GM19455 (cell line): ENCODE measurements at regions not wholly inside any gene's neighbourhood (a gene's known extent, or its start where the extent isn't known, plus 50 kb on each side); places are given as distances from the start of the nearest gene placed in this dataset.
"Not testable (repeated sequence)": the region's sequence is repeated elsewhere in the genome, so short reads cannot be mapped to it uniquely, and the experiment has no call there.

Source experiments
- ATAC-seq: cut with Tn5 transposase; IDR thresholded peaks from one replicate; pipeline ENCODE4 v1.9.1; 2021; ENCODE audit not compliant: unreplicated experiment

GRCh38 chr2:201946746-201947145 is 86.9 kb upstream of the FZD7 start:
- not testable (repeated sequence) for ATAC-seq

- ATAC-seq = no peak
Observed at GRCh38 chr2:201947287-201947686, 86.4 kb upstream of the FZD7 start.

- no peak for ATAC-seq
Observed at GRCh38 chr2:201949181-201949926, 84.3 kb upstream of the FZD7 start.

- no peak for ATAC-seq
Observed at GRCh38 chr2:201949927-201950246, 83.8 kb upstream of the FZD7 start.

- no peak for ATAC-seq
Observed at GRCh38 chr2:201950606-201951005, 83.0 kb upstream of the FZD7 start.

- ATAC-seq = no peak
Observed at GRCh38 chr2:201952187-201952586, 81.5 kb upstream of the FZD7 start.

- ATAC-seq = no peak
Observed at GRCh38 chr2:201953396-201953795, 80.3 kb upstream of the FZD7 start.

- no peak for ATAC-seq
Observed at GRCh38 chr2:201953880-201954279, 79.8 kb upstream of the FZD7 start.

GRCh38 chr2:201955231-201955630 is 78.4 kb upstream of the FZD7 start:
- ATAC-seq = no peak

- ATAC-seq = no peak
Observed at GRCh38 chr2:201955702-201956141, 77.9 kb upstream of the FZD7 start.

- no peak for ATAC-seq
Observed at GRCh38 chr2:201956361-201956760, 77.3 kb upstream of the FZD7 start.

GRCh38 chr2:201957091-201957490 is 76.6 kb upstream of the FZD7 start:
- ATAC-seq = no peak

- no peak for ATAC-seq
Observed at GRCh38 chr2:201959198-201959597, 74.5 kb upstream of the FZD7 start.

GRCh38 chr2:201959626-201960025 is 74.0 kb upstream of the FZD7 start:
- ATAC-seq = no peak

- no peak for ATAC-seq
Observed at GRCh38 chr2:201960305-201960704, 73.3 kb upstream of the FZD7 start.

- ATAC-seq = no peak
Observed at GRCh38 chr2:201961401-201961800, 72.3 kb upstream of the FZD7 start.

- no peak for ATAC-seq
Observed at GRCh38 chr2:201962774-201963562, 70.7 kb upstream of the FZD7 start.

GRCh38 chr2:201964011-201964410 is 69.6 kb upstream of the FZD7 start:
- ATAC-seq = no peak

- no peak for ATAC-seq
Observed at GRCh38 chr2:201964631-201965206, 68.9 kb upstream of the FZD7 start.

GRCh38 chr2:201965550-201965949 is 68.1 kb upstream of the FZD7 start:
- ATAC-seq = no peak

- ATAC-seq = no peak
Observed at GRCh38 chr2:201966691-201967438, 66.8 kb upstream of the FZD7 start.
